ENCODE measurements at regions not wholly inside any gene's neighbourhood (a gene's known extent, or its start where the extent isn't known, plus 50 kb on each side); places are given as distances from the start of the nearest gene placed in this dataset.

DNA sequence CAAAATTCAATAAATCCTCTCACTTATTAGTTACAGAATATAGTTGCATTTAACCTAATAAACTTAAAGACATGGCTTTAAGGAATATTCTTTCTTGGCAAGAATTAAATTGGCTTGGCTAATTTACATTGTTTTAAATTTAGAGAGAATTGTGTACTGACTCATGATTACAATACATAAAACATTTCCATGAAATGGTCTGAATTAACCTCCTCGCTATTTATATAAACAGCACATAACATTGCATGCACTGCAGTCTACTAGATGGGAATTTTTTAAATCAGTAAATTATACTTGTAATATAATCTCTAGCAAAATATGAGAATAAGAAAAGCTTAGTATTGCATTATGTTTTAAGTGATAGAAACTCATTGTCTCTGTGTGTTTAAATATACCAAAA lies 268.9 kb downstream of the SHOX2 start:
- Histone ChIP-seq H3K27ac (ENCODE audit: low read depth, low read length) (no peak overlapping the region), H3K9me2 (ENCODE audit: insufficient read depth) (no peaks in the 10 kb centered on the region), H3K4me1 (ENCODE audit: control insufficient read depth in 1 of 2, insufficient read depth in 2 of 2, low read length in 2 of 2) (no peaks in the 10 kb centered on the region), H3K79me2 (ENCODE audit: insufficient read depth, low read length) (no peaks in the 10 kb centered on the region), H3K9ac (ENCODE audit: low read length) (no peak overlapping the region), H3K4me2 (ENCODE audit: low read length) (no peak overlapping the region), H3K9me3 (ENCODE audit: control insufficient read depth in 1 of 2, insufficient read depth in 1 of 2, low read depth in 1 of 2, low read length in 2 of 2) (no peaks in the 10 kb centered on the region), H3K36me3 (ENCODE audit: control insufficient read depth in 1 of 2, insufficient read depth in 2 of 2, low read length in 2 of 2) (no peaks in the 10 kb centered on the region), H2AFZ (ENCODE audit: low read depth, low read length, poor library complexity, severe bottlenecking) (no peak overlapping the region), H3K27me3 (ENCODE audit: insufficient read depth, low read length) (no peaks in the 10 kb centered on the region), H4K20me1 (ENCODE audit: insufficient read depth) (no peaks in the 10 kb centered on the region), H3K4me3 (replicated peaks in 1 of 2; ENCODE audit: low read depth in 1 of 2, low read length in 2 of 2) (no peak overlapping the region)
- no peak for DNase-seq (ENCODE audit: low read depth, low spot score)
- intact Hi-C loops (cut with micrococcal nuclease): no loop called here
- RAD21 ChIA-PET (ENCODE audit: low non-redundant PET in 1 of 2, low total read pairs in 2 of 2, uncharacterized antibody in 2 of 2, unreplicated experiment in 2 of 2): no interaction called here
- no peak for ATAC-seq
- no TSS peak for BruUV-seq (replicated peaks)
- CTCF ChIA-PET: no interaction called here
- TF ChIP-seq EZH2 (IDR thresholded peaks at IDR 0.05) (no peak), YY1 (IDR thresholded peaks at IDR 0.05; ENCODE audit: extremely low read depth, insufficient replicate concordance, low read depth, low read length) (no peak), JUND (IDR thresholded peaks at IDR 0.05) (no peak), POLR2A (IDR thresholded peaks at IDR 0.05; ENCODE audit: borderline replicate concordance, extremely low read depth, insufficient read depth, insufficient read length) (no peak), POLR2AphosphoS5 (IDR thresholded peaks at IDR 0.05; ENCODE audit: low read depth, low read length) (no peak)
- TF ChIP-seq, protein P1, sequence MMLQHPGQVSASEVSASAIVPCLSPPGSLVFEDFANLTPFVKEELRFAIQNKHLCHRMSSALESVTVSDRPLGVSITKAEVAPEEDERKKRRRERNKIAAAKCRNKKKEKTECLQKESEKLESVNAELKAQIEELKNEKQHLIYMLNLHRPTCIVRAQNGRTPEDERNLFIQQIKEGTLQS (IDR thresholded peaks at IDR 0.05): no peak
- POLR2A ChIA-PET: no interaction called here

DNA sequence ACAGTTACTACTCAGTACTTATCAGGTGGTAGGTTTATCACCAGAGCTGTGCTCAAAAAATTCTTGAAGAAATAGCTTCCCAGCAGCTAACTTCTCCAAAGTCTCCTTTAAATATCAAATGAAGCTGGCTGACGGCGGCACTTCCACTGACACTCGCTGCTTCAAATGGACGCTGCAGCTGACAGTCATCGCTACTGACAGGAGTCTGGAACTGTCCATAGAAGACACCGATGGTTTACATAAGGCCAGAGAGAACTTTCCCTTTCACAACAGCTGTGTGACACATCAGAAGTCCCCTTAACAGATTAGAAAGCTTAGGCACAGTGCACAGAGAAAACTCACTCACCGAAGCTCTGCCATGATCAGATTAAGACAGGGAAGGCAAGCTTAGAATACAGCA lies 270.2 kb downstream of the SHOX2 start:
- RAD21 ChIA-PET (ENCODE audit: low non-redundant PET in 1 of 2, low total read pairs in 2 of 2, uncharacterized antibody in 2 of 2, unreplicated experiment in 2 of 2): no interaction called here
- Histone ChIP-seq H3K9ac (ENCODE audit: low read length) (no peak overlapping the region), H3K27ac (ENCODE audit: low read depth, low read length) (no peak overlapping the region), H3K4me3 (replicated peaks in 1 of 2; ENCODE audit: low read depth in 1 of 2, low read length in 2 of 2) (no peak overlapping the region), H3K79me2 (ENCODE audit: insufficient read depth, low read length) (no peaks in the 10 kb centered on the region), H3K9me2 (ENCODE audit: insufficient read depth) (no peaks in the 10 kb centered on the region), H3K4me2 (ENCODE audit: low read length) (no peak overlapping the region), H4K20me1 (ENCODE audit: insufficient read depth) (no peaks in the 10 kb centered on the region), H3K9me3 (ENCODE audit: control insufficient read depth in 1 of 2, insufficient read depth in 1 of 2, low read depth in 1 of 2, low read length in 2 of 2) (no peaks in the 10 kb centered on the region), H3K36me3 (ENCODE audit: control insufficient read depth in 1 of 2, insufficient read depth in 2 of 2, low read length in 2 of 2) (no peaks in the 10 kb centered on the region), H2AFZ (ENCODE audit: low read depth, low read length, poor library complexity, severe bottlenecking) (no peak overlapping the region), H3K4me1 (ENCODE audit: control insufficient read depth in 1 of 2, insufficient read depth in 2 of 2, low read length in 2 of 2) (no peaks in the 10 kb centered on the region), H3K27me3 (ENCODE audit: insufficient read depth, low read length) (no peaks in the 10 kb centered on the region)
- CTCF ChIA-PET: no interaction called here
- ATAC-seq: no peak
- POLR2A ChIA-PET: no interaction called here
- TF ChIP-seq, protein P1 (IDR thresholded peaks at IDR 0.05): no peak
- TF ChIP-seq CBX3 (IDR thresholded peaks at IDR 0.05; ENCODE audit: low read depth): no peak
- TF ChIP-seq, protein P2, sequence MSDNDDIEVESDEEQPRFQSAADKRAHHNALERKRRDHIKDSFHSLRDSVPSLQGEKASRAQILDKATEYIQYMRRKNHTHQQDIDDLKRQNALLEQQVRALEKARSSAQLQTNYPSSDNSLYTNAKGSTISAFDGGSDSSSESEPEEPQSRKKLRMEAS (IDR thresholded peaks at IDR 0.05): no peak
- TF ChIP-seq EGR1 (IDR thresholded peaks at IDR 0.05; ENCODE audit: low read depth): no peak
- TF ChIP-seq, protein P3, sequence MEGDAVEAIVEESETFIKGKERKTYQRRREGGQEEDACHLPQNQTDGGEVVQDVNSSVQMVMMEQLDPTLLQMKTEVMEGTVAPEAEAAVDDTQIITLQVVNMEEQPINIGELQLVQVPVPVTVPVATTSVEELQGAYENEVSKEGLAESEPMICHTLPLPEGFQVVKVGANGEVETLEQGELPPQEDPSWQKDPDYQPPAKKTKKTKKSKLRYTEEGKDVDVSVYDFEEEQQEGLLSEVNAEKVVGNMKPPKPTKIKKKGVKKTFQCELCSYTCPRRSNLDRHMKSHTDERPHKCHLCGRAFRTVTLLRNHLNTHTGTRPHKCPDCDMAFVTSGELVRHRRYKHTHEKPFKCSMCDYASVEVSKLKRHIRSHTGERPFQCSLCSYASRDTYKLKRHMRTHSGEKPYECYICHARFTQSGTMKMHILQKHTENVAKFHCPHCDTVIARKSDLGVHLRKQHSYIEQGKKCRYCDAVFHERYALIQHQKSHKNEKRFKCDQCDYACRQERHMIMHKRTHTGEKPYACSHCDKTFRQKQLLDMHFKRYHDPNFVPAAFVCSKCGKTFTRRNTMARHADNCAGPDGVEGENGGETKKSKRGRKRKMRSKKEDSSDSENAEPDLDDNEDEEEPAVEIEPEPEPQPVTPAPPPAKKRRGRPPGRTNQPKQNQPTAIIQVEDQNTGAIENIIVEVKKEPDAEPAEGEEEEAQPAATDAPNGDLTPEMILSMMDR (IDR thresholded peaks at IDR 0.05 in 2 of 3, conservative IDR thresholded peaks at IDR 0.05 in 1 of 3; ENCODE audit: borderline replicate concordance in 1 of 3, insufficient read depth in 1 of 3, low read depth in 2 of 3, low read length in 2 of 3): no peak
- no peak for TF ChIP-seq EZH2 (IDR thresholded peaks at IDR 0.05)
- no peak for TF ChIP-seq TCF7L2 (IDR thresholded peaks at IDR 0.05; ENCODE audit: borderline replicate concordance, extremely low read depth, insufficient read depth, insufficient read length)
- TF ChIP-seq EZH2phosphoT487 (IDR thresholded peaks at IDR 0.05; ENCODE audit: borderline replicate concordance): no peak
- no peak for TF ChIP-seq ZFX (IDR thresholded peaks at IDR 0.05)
- no peak for TF ChIP-seq SRF (IDR thresholded peaks at IDR 0.05; ENCODE audit: low read depth)
- no peak for TF ChIP-seq JUND (IDR thresholded peaks at IDR 0.05)
- no peak for TF ChIP-seq FOSL1 (IDR thresholded peaks at IDR 0.05; ENCODE audit: low read depth)
- no peak for TF ChIP-seq SIN3A (IDR thresholded peaks at IDR 0.05; ENCODE audit: low read depth)
- no peak for TF ChIP-seq POLR2A (IDR thresholded peaks at IDR 0.05; ENCODE audit: borderline replicate concordance, extremely low read depth, insufficient read depth, insufficient read length)
- no peak for TF ChIP-seq CEBPB (IDR thresholded peaks at IDR 0.05; ENCODE audit: low read depth)
- intact Hi-C loops (cut with micrococcal nuclease): no loop called here
- no peak for DNase-seq (ENCODE audit: low read depth, low spot score)
- no TSS peak for BruUV-seq (replicated peaks)
